MM.1S (cell line): ENCODE measurements at regions not wholly inside any gene's neighbourhood (a gene's known extent, or its start where the extent isn't known, plus 50 kb on each side); places are given as distances from the start of the nearest gene placed in this dataset.

Experiments
- CTCF ChIP-seq: fragments of 300-600 bp; sonication (generic); IDR thresholded peaks from 2 replicates; pipeline ENCODE4 v1.5.1; 2016; ENCODE audit warnings: antibody characterized with exemption, low read length, mixed read lengths
- EZH2phosphoT487 ChIP-seq: fragments of 300-600 bp; sonication (generic); IDR thresholded peaks from 2 replicates; pipeline ENCODE4 v1.6.1; 2018; ENCODE audit warnings: antibody characterized with exemption, low read length

GRCh38 chr20:48281501-48281900 lies 496.2 kb upstream of the SULF2 start:
- TF ChIP-seq CTCF (no peak), EZH2phosphoT487 (no peak)
